ENCODE measurements at regions not wholly inside any gene's neighbourhood (a gene's known extent, or its start where the extent isn't known, plus 50 kb on each side); places are given as distances from the start of the nearest gene placed in this dataset.

GRCh38 chr3:55349851-55350250 is 137.3 kb downstream of the WNT5A start:
- no peak for TF ChIP-seq EZH2 (IDR thresholded peaks at IDR 0.05)
- no peak for TF ChIP-seq POLR2AphosphoS5 (IDR thresholded peaks at IDR 0.05; ENCODE audit: borderline replicate concordance, low read depth, low read length)
- TF ChIP-seq FOXP2 (optimal IDR thresholded peaks at IDR 0.05; ENCODE audit: control extremely low read depth, extremely low read length, insufficient read depth), result no peak

Data from SK-N-MC (cell line).